Activated naive CD4-positive, alpha-beta T cell treated with anti-CD3 and anti-CD28 coated beads, Interleukin-2, amount 50 U/mL, for 24 hours (primary cell): ENCODE measurements at regions not wholly inside any gene's neighbourhood (a gene's known extent, or its start where the extent isn't known, plus 50 kb on each side); places are given as distances from the start of the nearest gene placed in this dataset.

Experiments used
- H3K27ac Mint-ChIP-seq: one replicate; pipeline ENCODE4 v1.8.0; 2021; ENCODE audit warnings: mild to moderate bottlenecking, mixed read lengths
- H3K27me3 Mint-ChIP-seq: one replicate; pipeline ENCODE4 v1.8.0; 2021; ENCODE audit warnings: mixed read lengths
- H3K36me3 Mint-ChIP-seq: one replicate; pipeline ENCODE4 v1.8.0; 2021; ENCODE audit warnings: mixed read lengths
- H3K4me1 Mint-ChIP-seq: one replicate; pipeline ENCODE4 v1.8.0; 2021; ENCODE audit warnings: mixed read lengths
- H3K4me3 Mint-ChIP-seq: one replicate; pipeline ENCODE4 v1.8.0; 2021; ENCODE audit warnings: mild to moderate bottlenecking, mixed read lengths
- H3K9me3 Mint-ChIP-seq: one replicate; pipeline ENCODE4 v1.8.0; 2021; ENCODE audit warnings: mixed read lengths

- Mint-ChIP-seq H3K9me3 (no peaks in the 10 kb centered on the region), H3K4me3 (no peak overlapping the region), H3K36me3 (no peaks in the 10 kb centered on the region), H3K27me3 (peaks cover 20% of the 10 kb centered on the region), H3K27ac (no peak overlapping the region), H3K4me1 (no peaks in the 10 kb centered on the region)
Observed at GRCh38 chr3:40713306-40713705, 188.5 kb downstream of the ZNF621 start.

GRCh38 chr3:40713795-40714194 is 189.0 kb downstream of the ZNF621 start:
- Mint-ChIP-seq H3K9me3 (no peaks in the 10 kb centered on the region), H3K27me3 (peaks cover 19% of the 10 kb centered on the region), H3K4me3 (no peak overlapping the region), H3K27ac (no peak overlapping the region), H3K36me3 (no peaks in the 10 kb centered on the region), H3K4me1 (no peaks in the 10 kb centered on the region)

- Mint-ChIP-seq H3K27me3 (peaks cover 19% of the 10 kb centered on the region), H3K4me1 (no peaks in the 10 kb centered on the region), H3K27ac (no peak overlapping the region), H3K4me3 (no peak overlapping the region), H3K9me3 (no peaks in the 10 kb centered on the region), H3K36me3 (no peaks in the 10 kb centered on the region)
Observed at GRCh38 chr3:40714771-40715345, 190.1 kb downstream of the ZNF621 start.

GRCh38 chr3:40715551-40715950 is 190.8 kb downstream of the ZNF621 start:
- no peak overlapping the region for H3K4me3 Mint-ChIP-seq
- peaks cover 19% of the 10 kb centered on the region for H3K27me3 Mint-ChIP-seq
- no peaks in the 10 kb centered on the region for H3K36me3 Mint-ChIP-seq
- no peak overlapping the region for H3K27ac Mint-ChIP-seq
- no peaks in the 10 kb centered on the region for H3K9me3 Mint-ChIP-seq
- H3K4me1 Mint-ChIP-seq = no peaks in the 10 kb centered on the region

GRCh38 chr3:40717471-40717870 is 192.7 kb downstream of the ZNF621 start:
- no peaks in the 10 kb centered on the region for H3K4me1 Mint-ChIP-seq
- no peak overlapping the region for H3K4me3 Mint-ChIP-seq
- no peaks in the 10 kb centered on the region for H3K36me3 Mint-ChIP-seq
- H3K27me3 Mint-ChIP-seq = peaks cover 15% of the 10 kb centered on the region
- no peak overlapping the region for H3K27ac Mint-ChIP-seq
- H3K9me3 Mint-ChIP-seq = no peaks in the 10 kb centered on the region

GRCh38 chr3:40718209-40718608 is 193.4 kb downstream of the ZNF621 start:
- no peaks in the 10 kb centered on the region for H3K9me3 Mint-ChIP-seq
- no peaks in the 10 kb centered on the region for H3K36me3 Mint-ChIP-seq
- H3K4me3 Mint-ChIP-seq = no peak overlapping the region
- H3K4me1 Mint-ChIP-seq = no peaks in the 10 kb centered on the region
- no peak overlapping the region for H3K27ac Mint-ChIP-seq
- peaks cover 13% of the 10 kb centered on the region for H3K27me3 Mint-ChIP-seq

- peaks cover 11% of the 10 kb centered on the region for H3K27me3 Mint-ChIP-seq
- no peak overlapping the region for H3K27ac Mint-ChIP-seq
- H3K9me3 Mint-ChIP-seq = no peaks in the 10 kb centered on the region
- H3K4me1 Mint-ChIP-seq = no peaks in the 10 kb centered on the region
- no peak overlapping the region for H3K4me3 Mint-ChIP-seq
- no peaks in the 10 kb centered on the region for H3K36me3 Mint-ChIP-seq
Observed at GRCh38 chr3:40718681-40719080, 193.9 kb downstream of the ZNF621 start.

GRCh38 chr3:40719660-40720287 is 195.0 kb downstream of the ZNF621 start:
- Mint-ChIP-seq H3K4me1 (no peaks in the 10 kb centered on the region), H3K36me3 (no peaks in the 10 kb centered on the region), H3K9me3 (no peaks in the 10 kb centered on the region), H3K27ac (no peak overlapping the region), H3K4me3 (no peak overlapping the region), H3K27me3 (peaks cover 8% of the 10 kb centered on the region)

GRCh38 chr3:40720341-40720740 is 195.6 kb downstream of the ZNF621 start:
- Mint-ChIP-seq H3K36me3 (no peaks in the 10 kb centered on the region), H3K9me3 (no peaks in the 10 kb centered on the region), H3K27ac (no peak overlapping the region), H3K4me1 (no peaks in the 10 kb centered on the region), H3K27me3 (peaks cover 4% of the 10 kb centered on the region), H3K4me3 (no peak overlapping the region)

- peaks cover 3% of the 10 kb centered on the region for H3K27me3 Mint-ChIP-seq
- H3K4me3 Mint-ChIP-seq = no peak overlapping the region
- H3K4me1 Mint-ChIP-seq = no peaks in the 10 kb centered on the region
- H3K27ac Mint-ChIP-seq = no peak overlapping the region
- no peaks in the 10 kb centered on the region for H3K36me3 Mint-ChIP-seq
- no peaks in the 10 kb centered on the region for H3K9me3 Mint-ChIP-seq
Observed at GRCh38 chr3:40720863-40721262, 196.1 kb downstream of the ZNF621 start.

GRCh38 chr3:40723083-40723660 is 198.4 kb downstream of the ZNF621 start:
- Mint-ChIP-seq H3K9me3 (no peaks in the 10 kb centered on the region), H3K27me3 (peaks cover 3% of the 10 kb centered on the region), H3K27ac (no peak overlapping the region), H3K4me3 (no peak overlapping the region), H3K4me1 (no peaks in the 10 kb centered on the region), H3K36me3 (no peaks in the 10 kb centered on the region)

GRCh38 chr3:40725031-40725430 is 200.3 kb downstream of the ZNF621 start:
- H3K27me3 Mint-ChIP-seq = peaks cover 5% of the 10 kb centered on the region
- peaks cover 15% of the 10 kb centered on the region for H3K9me3 Mint-ChIP-seq
- no peaks in the 10 kb centered on the region for H3K4me1 Mint-ChIP-seq
- peaks cover 1% of the 10 kb centered on the region for H3K36me3 Mint-ChIP-seq
- no peak overlapping the region for H3K4me3 Mint-ChIP-seq
- H3K27ac Mint-ChIP-seq = no peak overlapping the region

GRCh38 chr3:40731445-40731844 is 206.7 kb downstream of the ZNF621 start:
- no peaks in the 10 kb centered on the region for H3K4me1 Mint-ChIP-seq
- peaks cover 29% of the 10 kb centered on the region for H3K9me3 Mint-ChIP-seq
- H3K4me3 Mint-ChIP-seq = no peak overlapping the region
- H3K27me3 Mint-ChIP-seq = peaks cover 5% of the 10 kb centered on the region
- no peak overlapping the region for H3K27ac Mint-ChIP-seq
- peaks cover 4% of the 10 kb centered on the region for H3K36me3 Mint-ChIP-seq

GRCh38 chr3:40736943-40737342 is 212.2 kb downstream of the ZNF621 start:
- no peak overlapping the region for H3K4me3 Mint-ChIP-seq
- H3K9me3 Mint-ChIP-seq = no peaks in the 10 kb centered on the region
- no peaks in the 10 kb centered on the region for H3K4me1 Mint-ChIP-seq
- H3K27ac Mint-ChIP-seq = no peak overlapping the region
- H3K27me3 Mint-ChIP-seq = peaks cover 6% of the 10 kb centered on the region
- no peaks in the 10 kb centered on the region for H3K36me3 Mint-ChIP-seq

- Mint-ChIP-seq H3K27me3 (peaks cover 6% of the 10 kb centered on the region), H3K9me3 (no peaks in the 10 kb centered on the region), H3K36me3 (no peaks in the 10 kb centered on the region), H3K4me3 (no peak overlapping the region), H3K27ac (no peak overlapping the region), H3K4me1 (no peaks in the 10 kb centered on the region)
Observed at GRCh38 chr3:40737343-40737742, 212.6 kb downstream of the ZNF621 start.

GRCh38 chr3:40739971-40740370 is 215.2 kb downstream of the ZNF621 start:
- no peak overlapping the region for H3K27ac Mint-ChIP-seq
- no peaks in the 10 kb centered on the region for H3K4me1 Mint-ChIP-seq
- no peaks in the 10 kb centered on the region for H3K9me3 Mint-ChIP-seq
- H3K4me3 Mint-ChIP-seq = no peak overlapping the region
- peaks cover 10% of the 10 kb centered on the region for H3K27me3 Mint-ChIP-seq
- H3K36me3 Mint-ChIP-seq = no peaks in the 10 kb centered on the region
